HG03159 (cell line): ENCODE measurements at regions not wholly inside any gene's neighbourhood (a gene's known extent, or its start where the extent isn't known, plus 50 kb on each side); places are given as distances from the start of the nearest gene placed in this dataset.
"Not testable (repeated sequence)": the region's sequence is repeated elsewhere in the genome, so short reads cannot be mapped to it uniquely, and the experiment has no call there.

ENCODE experiments used
- ATAC-seq: cut with Tn5 transposase; IDR thresholded peaks from one replicate; pipeline ENCODE4 v1.9.1; 2021; ENCODE audit warnings: mild to moderate bottlenecking, moderate library complexity; ENCODE audit not compliant: unreplicated experiment

- ATAC-seq: no peak
These were observed 198.3 kb upstream of the TGFBR2 start for GRCh38 chr3:30408105-30408557.

DNA sequence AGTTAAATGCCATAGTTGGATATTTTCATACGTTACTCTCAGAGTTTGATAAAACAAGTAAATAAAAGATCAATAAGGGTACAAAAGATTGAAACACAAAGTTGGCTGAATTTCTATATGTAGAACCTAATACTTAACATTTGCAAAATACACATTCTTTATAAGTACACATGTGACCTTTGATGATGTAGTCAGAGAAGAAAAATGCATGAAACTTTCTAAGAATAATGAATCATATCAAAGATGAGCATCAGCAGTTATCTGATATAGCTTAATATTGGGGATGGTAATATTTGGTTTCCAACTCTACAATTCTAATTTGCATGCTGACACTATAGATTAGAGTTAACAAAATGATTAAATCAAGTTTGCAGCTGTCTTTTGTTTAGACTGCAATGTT is 188.0 kb upstream of the TGFBR2 start:
- ATAC-seq: no peak

- ATAC-seq: no peak
These were observed 185.1 kb upstream of the TGFBR2 start for GRCh38 chr3:30421266-30421665.

DNA sequence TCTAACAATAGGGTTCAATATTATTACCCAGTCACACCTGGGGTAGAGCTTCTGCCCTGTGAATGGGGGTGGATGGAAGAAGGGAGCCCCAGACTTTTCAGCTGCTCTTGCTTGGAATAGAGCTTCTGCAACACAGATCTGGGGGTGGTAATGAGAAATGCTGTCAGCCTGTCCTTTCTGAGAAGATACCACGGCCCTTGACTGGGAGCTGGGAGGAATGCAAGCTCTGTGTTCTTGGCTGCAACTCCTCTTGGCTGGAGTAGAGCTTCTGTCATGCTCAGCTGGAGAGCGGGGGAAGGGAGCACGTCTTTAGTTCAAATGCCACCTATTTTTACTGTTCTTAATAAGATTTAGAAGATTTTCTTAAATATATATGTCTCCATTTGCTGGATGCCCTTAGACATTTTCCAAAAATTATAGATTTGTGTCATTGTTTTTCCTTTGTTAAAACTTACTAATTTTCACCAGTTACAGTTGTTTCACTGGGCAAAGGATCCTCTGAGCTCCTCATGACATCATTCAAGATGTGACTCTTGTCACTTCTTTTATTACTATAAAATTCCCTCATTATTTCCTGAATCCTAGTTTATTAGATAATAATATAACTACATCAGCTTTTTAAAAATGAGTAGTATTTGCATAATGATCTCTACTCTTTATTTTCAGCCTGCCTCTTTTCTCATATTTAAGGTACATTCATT is 180.0 kb upstream of the TGFBR2 start:
- no peak for ATAC-seq

- no peak for ATAC-seq
These were observed 178.2 kb upstream of the TGFBR2 start for GRCh38 chr3:30428251-30428650.

- ATAC-seq: no peak
These were observed 170.5 kb upstream of the TGFBR2 start for GRCh38 chr3:30435861-30436331.

DNA sequence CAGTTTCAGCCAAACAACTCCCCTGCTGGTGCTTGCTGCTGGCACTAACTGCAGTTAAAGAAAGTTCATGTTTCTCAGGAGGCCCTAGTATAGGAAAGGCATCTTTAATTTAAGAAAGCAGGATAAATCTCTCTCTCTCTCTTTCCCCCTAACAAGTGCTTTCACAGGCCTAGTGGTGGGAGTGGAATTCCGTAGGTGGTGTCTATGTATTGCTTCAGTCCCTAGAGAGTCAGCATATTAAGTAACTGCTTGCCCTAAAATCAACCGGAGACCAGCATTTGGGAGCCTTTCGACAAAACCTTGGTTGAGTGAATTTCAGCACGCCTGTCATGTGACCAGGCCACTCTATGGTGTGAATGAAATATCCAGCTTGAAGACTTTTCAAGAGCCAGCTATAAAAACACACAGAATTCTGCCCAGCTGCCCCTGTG is 169.2 kb upstream of the TGFBR2 start:
- ATAC-seq: no peak

DNA sequence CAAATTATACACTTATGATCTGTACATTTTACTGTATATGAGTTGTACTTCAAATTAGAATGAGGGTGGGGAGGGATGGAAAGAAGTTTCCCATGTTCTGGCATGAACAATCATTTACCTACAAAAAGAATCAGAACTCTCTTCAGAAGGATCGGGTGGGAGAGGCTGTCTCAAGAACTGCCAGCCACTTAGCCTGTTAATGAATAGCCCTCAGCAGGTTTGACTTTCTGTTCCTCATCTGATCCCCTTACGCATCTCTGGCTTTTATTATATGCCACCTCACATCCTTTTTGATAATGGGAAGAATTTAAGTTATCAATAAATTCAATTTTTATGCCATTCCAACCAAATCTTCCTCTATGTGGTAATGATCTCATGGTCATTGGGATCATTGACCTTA is 168.3 kb upstream of the TGFBR2 start:
- ATAC-seq: no peak

DNA sequence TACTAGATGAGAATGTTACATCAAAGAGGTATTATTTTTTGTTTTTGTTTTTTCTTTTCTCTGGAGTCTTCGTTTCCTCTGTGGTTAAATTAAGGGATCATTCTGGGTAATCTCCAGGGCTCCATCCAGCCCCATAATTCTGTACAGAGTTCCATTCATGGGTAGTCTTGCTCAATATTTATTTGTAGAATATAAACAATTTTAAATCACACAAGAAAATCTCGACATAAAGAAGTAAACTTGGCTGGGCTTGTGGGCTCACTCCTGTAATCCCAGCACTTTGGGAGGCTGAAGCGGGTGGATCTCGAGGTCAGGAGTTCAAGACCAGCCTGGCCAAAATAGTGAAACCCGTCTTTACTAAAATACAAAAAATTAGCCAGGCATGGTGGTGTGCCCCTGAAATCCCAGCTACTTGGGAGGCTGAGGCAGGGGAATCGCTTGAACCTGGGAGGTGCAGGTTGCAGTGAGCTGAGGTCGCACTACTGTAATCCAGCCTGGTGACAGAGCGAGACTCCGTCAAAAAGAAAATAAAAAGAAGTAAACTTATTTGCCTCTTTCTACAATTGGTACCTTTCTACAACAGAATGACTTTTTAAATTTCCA is 166.8 kb upstream of the TGFBR2 start:
- ATAC-seq: no peak

- no peak for ATAC-seq
These were observed 166.2 kb upstream of the TGFBR2 start for GRCh38 chr3:30440147-30440604.

DNA sequence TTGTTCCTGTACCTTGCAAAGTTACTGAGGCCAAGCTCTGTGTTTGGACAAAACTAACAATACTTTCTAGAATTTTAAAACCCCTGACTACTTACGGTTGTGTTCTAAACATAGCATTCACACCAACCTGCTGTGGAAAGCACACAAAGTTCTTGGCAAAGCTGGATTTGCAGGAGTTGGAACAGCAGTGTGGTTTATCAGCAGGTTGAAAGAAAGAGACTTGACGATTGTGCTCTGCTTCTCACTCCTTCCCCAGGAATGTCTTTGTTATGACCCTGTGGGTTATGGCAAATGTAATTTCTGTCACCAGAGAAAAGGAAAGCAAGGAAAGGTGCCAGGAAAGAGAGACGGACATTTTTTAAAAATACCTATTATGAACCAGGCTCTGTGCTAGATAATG is 165.5 kb upstream of the TGFBR2 start:
- ATAC-seq: no peak

DNA sequence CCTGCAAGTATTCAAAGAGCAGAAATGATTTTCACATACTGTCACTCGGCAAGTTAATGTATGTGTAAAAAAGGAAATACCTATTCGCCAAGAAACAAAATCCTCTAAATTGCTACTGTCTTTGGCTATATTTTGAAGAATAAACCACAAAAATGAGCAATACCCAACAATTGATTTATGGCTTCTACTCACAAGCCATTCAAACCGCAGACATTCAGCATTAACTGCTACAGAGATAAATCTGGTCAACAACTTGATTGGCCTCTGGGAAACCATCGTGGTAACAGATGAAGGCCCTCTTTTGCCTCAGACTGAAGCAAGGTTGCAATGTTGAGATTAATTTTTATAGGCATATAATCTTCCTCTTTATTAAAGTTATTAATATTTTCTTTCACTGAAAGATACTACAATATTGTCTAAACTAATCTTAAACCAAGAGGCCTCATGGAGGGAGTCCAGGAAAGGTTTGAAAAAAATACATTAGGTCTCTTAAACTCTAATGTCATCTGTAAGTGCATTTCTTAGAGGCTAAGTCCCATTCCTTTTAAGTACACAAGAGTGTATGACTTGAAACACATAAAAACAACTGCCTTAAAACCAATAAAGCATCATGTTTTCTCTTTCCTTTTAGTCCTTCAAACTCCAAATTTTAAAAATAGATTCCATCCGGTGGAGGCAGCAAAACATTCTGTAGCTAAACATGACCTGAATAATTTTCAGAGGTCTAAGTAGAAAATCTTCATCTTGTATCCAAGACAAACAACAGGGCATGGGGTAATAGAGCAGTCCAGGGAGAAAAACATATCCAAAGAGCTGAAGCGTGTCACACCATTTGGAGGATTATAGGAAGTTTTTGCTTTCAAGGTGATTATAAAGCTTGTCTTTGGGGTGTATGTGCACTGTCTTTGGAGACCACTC is 162.4 kb upstream of the TGFBR2 start:
- ATAC-seq: no peak

GRCh38 chr3:30448450-30449289 is 157.7 kb upstream of the TGFBR2 start:
- no peak for ATAC-seq

DNA sequence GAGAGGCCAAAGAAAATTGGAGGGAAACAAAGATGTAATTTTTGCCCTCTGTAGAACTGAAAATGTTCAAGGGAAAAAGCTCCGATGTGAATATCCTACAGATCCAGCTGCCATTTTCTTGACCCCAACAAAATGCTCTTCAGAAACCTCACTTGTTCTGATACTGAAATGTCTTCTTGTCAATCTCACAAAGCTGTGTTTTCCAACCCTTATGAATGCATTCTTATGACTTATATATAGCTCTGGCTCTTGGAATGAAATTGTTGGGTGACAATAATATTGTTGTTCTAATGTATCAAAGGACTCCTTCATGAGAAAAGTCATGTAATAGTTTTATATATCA is 157.1 kb upstream of the TGFBR2 start:
- no peak for ATAC-seq

DNA sequence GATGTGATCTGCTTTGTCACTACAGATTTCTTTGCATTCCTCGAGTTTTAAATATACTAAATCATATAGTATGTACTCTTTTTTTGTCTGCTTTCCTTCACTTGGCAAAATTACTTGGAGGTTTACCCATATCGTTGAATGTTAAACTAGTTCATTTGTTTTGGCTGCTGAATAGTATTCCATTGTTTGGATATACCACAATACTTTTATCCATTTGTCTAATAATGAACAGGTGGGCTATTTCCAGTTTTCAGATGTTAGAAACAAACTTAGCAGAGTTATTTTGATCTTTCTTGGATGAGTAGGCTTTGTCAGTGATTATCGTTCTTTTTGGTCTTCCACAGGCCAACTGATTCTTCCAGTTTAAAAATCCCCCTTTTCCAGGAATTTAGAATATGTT is 154.0 kb upstream of the TGFBR2 start:
- no peak for ATAC-seq

- no peak for ATAC-seq
These were observed 152.9 kb upstream of the TGFBR2 start for GRCh38 chr3:30453360-30454039.

- ATAC-seq: no peak
These were observed 151.8 kb upstream of the TGFBR2 start for GRCh38 chr3:30454636-30455035.

DNA sequence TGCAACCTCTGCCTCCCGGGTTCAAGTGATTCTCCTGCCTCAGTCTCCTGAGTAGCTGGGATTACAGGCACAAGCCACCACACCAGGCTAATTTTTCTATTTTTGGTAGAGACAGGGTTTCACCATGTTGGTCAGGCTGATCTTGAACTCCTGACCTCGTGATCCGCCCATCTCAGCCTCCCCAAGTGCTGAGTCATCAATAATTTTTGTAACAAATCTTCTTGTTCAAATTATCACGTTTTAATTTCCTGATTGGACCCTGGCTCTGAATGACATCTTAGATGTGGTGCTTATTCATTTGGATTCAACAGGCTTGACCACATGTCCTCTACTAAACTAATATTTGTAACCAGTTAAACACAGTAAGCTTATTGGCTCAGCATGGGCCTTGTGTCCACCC is 151.3 kb upstream of the TGFBR2 start:
- not testable (repeated sequence) for ATAC-seq

GRCh38 chr3:30455840-30456239 is 150.6 kb upstream of the TGFBR2 start:
- no peak for ATAC-seq

DNA sequence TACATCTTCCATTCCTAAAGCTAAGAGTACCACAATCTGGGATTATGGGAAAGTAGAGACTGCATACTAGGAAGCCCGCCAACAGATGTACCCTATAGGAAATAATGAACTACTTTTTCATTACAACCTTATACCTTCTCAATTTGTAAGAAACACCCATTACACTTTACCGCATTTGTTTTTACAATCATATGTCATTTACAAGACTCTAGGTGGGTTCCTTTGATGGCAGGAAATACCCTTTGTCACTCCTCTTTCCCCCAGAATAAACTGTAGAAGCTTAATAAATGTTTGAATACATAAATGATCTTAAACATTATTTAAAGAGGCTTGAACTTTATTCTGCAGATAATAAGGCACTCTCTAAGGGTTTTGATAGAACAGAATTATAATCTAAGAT is 150.1 kb upstream of the TGFBR2 start:
- ATAC-seq: no peak
